Neural crest cell (in vitro differentiated cells): ENCODE measurements at regions not wholly inside any gene's neighbourhood (a gene's known extent, or its start where the extent isn't known, plus 50 kb on each side); places are given as distances from the start of the nearest gene placed in this dataset.

ENCODE experiments used
- DNase-seq: peaks from one replicate; pipeline ENCODE4 v3.0.0; 2021; ENCODE audit warnings: low read depth, mixed read lengths, low spot score
- H3K27ac Mint-ChIP-seq: one replicate; pipeline ENCODE4 v1.8.0; 2021; ENCODE audit warnings: mild to moderate bottlenecking, mixed read lengths; ENCODE audit not compliant: unreplicated experiment
- H3K27me3 Mint-ChIP-seq: 2 replicates; pipeline ENCODE4 v1.8.0; 2021; ENCODE audit warnings: low read depth, mild to moderate bottlenecking, mixed read lengths
- H3K36me3 Mint-ChIP-seq: 2 replicates; pipeline ENCODE4 v1.8.0; 2021; ENCODE audit warnings: low read depth, mild to moderate bottlenecking, mixed read lengths
- H3K4me1 Mint-ChIP-seq: 2 replicates; pipeline ENCODE4 v1.8.0; 2021; ENCODE audit warnings: mixed read lengths
- H3K4me3 Mint-ChIP-seq: one replicate; pipeline ENCODE4 v1.8.0; 2021; ENCODE audit warnings: mild to moderate bottlenecking, mixed read lengths
- H3K9me3 Mint-ChIP-seq: 2 replicates; pipeline ENCODE4 v1.8.0; 2021; ENCODE audit warnings: mixed read lengths
- CTCF ChIP-seq: fragments of 200-600 bp; sonication (generic); conservative IDR thresholded peaks from 2 replicates; pipeline ENCODE4 v1.5.0; 2021; ENCODE audit warnings: antibody characterized with exemption, mild to moderate bottlenecking

- H3K4me3 Mint-ChIP-seq = no peak overlapping the region
- H3K27me3 Mint-ChIP-seq = no peaks in the 10 kb centered on the region
- H3K4me1 Mint-ChIP-seq = peaks cover 18% of the 10 kb centered on the region
- no peak for DNase-seq
- H3K27ac Mint-ChIP-seq = no peak overlapping the region
- H3K9me3 Mint-ChIP-seq = no peaks in the 10 kb centered on the region
- H3K36me3 Mint-ChIP-seq = peaks cover 3% of the 10 kb centered on the region
- TF ChIP-seq CTCF = no peak
These were observed 405.5 kb downstream of the TBC1D4 start for GRCh38 chr13:75076476-75076875.

DNA sequence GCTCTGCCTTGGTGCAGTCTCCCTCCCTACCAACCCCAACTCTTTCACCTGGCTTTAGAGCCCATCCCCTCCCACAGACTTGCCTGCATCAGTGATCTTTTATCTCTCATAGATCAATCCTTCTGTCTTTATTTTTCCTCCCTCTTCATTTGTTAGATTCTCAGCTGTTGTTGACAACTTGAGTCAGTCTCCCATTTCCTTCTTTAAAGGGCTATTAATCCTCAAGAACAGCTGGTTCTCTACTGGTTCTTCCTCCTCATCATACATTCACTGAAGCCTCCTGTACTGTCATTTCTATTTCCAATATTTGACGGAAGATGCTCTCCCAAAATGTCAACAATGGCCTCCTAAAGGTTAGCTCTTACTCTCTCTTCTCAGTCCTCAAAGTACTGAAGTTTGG lies 408.2 kb downstream of the TBC1D4 start:
- Mint-ChIP-seq H3K4me3 (no peak overlapping the region), H3K4me1 (peaks cover 24% of the 10 kb centered on the region), H3K27ac (no peak overlapping the region), H3K9me3 (peaks cover 5% of the 10 kb centered on the region), H3K36me3 (no peaks in the 10 kb centered on the region), H3K27me3 (no peaks in the 10 kb centered on the region)
- TF ChIP-seq CTCF = no peak
- DNase-seq = no peak

- Mint-ChIP-seq H3K36me3 (no peaks in the 10 kb centered on the region), H3K4me1 (peaks cover 24% of the 10 kb centered on the region), H3K27ac (no peak overlapping the region), H3K27me3 (no peaks in the 10 kb centered on the region), H3K4me3 (no peak overlapping the region), H3K9me3 (peaks cover 5% of the 10 kb centered on the region)
- no peak for TF ChIP-seq CTCF
- DNase-seq = no peak
These were observed 409.1 kb downstream of the TBC1D4 start for GRCh38 chr13:75072891-75073290.

DNA sequence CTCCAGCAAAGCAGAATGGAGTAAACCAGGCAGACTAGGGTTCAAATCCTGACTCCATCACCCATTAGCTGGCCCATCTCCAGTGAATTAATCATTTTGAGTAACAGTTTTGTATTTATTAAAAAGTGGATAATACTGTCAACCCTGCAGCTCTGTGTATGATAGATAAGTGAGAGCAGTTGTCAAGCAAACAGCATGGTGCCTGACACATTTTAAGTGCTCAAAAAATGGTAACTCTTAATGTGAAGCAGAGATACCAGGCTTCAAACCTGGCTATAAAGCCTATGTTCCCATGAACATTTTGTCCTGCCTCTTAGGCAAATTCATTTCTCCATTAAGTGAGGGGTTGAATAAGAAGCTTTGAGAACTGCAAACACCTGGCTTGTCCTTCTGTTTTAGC lies 409.6 kb downstream of the TBC1D4 start:
- H3K9me3 Mint-ChIP-seq = peaks cover 5% of the 10 kb centered on the region
- TF ChIP-seq CTCF = no peak
- no peaks in the 10 kb centered on the region for H3K27me3 Mint-ChIP-seq
- no peak overlapping the region for H3K4me3 Mint-ChIP-seq
- no peak overlapping the region for H3K27ac Mint-ChIP-seq
- H3K36me3 Mint-ChIP-seq = no peaks in the 10 kb centered on the region
- peaks cover 24% of the 10 kb centered on the region for H3K4me1 Mint-ChIP-seq
- no peak for DNase-seq

DNA sequence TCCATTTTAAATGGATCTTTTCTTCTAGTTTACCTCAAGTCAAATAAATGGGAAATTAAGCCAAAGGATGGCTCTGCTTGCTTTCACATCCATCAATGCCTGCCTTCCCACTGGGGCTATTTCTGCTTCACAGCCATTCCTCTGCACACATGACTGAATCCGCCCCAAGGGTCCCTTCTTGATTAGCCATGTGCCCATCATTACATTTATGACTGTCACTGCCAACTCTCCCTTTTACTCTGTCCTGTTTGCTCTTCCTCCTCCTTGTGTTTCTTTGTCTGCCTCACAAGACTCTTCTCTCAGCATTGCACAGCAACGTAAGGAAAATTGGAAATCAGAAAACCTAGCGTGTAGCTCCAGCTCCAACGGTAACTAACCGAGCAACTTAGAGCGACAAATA lies 410.2 kb downstream of the TBC1D4 start:
- DNase-seq = no peak
- H3K4me3 Mint-ChIP-seq = peak overlapping the region; percentile 3
- peaks cover 24% of the 10 kb centered on the region for H3K4me1 Mint-ChIP-seq
- no peak for TF ChIP-seq CTCF
- no peaks in the 10 kb centered on the region for H3K36me3 Mint-ChIP-seq
- H3K27ac Mint-ChIP-seq = no peak overlapping the region
- peaks cover 6% of the 10 kb centered on the region for H3K9me3 Mint-ChIP-seq
- H3K27me3 Mint-ChIP-seq = no peaks in the 10 kb centered on the region

GRCh38 chr13:75071395-75071794 lies 410.6 kb downstream of the TBC1D4 start:
- DNase-seq = no peak
- Mint-ChIP-seq H3K4me3 (peak overlapping the region; percentile 3), H3K4me1 (peaks cover 23% of the 10 kb centered on the region), H3K27ac (peak overlapping the region; percentile 83), H3K36me3 (no peaks in the 10 kb centered on the region), H3K27me3 (no peaks in the 10 kb centered on the region), H3K9me3 (peaks cover 7% of the 10 kb centered on the region)
- no peak for TF ChIP-seq CTCF
